GM23248 (cell line): ENCODE measurements at regions not wholly inside any gene's neighbourhood (a gene's known extent, or its start where the extent isn't known, plus 50 kb on each side); places are given as distances from the start of the nearest gene placed in this dataset.

Source experiments
- EZH2 ChIP-seq: fragments of 200-600 bp; sonication (generic); IDR thresholded peaks from 2 replicates; pipeline ENCODE4 v1.6.1; 2018; ENCODE audit warnings: antibody characterized with exemption, mild to moderate bottlenecking; ENCODE audit not compliant: insufficient read depth, poor library complexity, severe bottlenecking
- EZH2phosphoT487 ChIP-seq: fragments of 200-600 bp; sonication (generic); IDR thresholded peaks from 2 replicates; pipeline ENCODE4 v1.6.1; 2018; ENCODE audit warnings: antibody characterized with exemption, moderate library complexity, mild to moderate bottlenecking, low read depth; ENCODE audit not compliant: insufficient read depth

DNA sequence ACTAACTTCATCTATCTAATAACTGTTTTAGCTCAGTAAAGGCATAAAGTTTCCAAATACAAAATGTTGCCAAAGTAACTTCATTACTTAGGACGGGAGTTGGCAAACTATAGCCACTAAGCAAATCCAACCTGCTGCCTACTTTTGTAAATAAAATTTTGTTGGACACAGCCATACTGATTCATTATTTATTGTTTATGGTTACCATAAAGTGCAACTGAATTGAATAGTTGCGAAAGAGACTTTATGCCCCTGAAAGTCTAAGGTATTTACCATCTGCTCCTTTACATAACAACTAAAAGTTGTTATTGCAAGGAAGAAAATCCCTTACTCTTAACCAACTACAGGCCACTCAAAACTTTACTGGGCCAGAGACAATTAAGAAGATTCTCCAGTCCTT, 256.7 kb upstream of the RBBP8 start:
- TF ChIP-seq EZH2: no peak
- no peak for TF ChIP-seq EZH2phosphoT487
